Stimulated activated naive CD8-positive, alpha-beta T cell treated with anti-CD3 and anti-CD28 coated beads, Interleukin-15, amount 100 ng/mL, for 72 hours (primary cell): ENCODE measurements at regions not wholly inside any gene's neighbourhood (a gene's known extent, or its start where the extent isn't known, plus 50 kb on each side); places are given as distances from the start of the nearest gene placed in this dataset.

Experiments
- ATAC-seq: fragments of 150-1000 bp; cut with Tn5 transposase; 2 replicates; pipeline ENCODE4 v1.10.0; 2021; ENCODE audit warnings: mild to moderate bottlenecking, moderate library complexity
- DNase-seq, 2 donors: peaks; one replicate each; pipeline ENCODE4 v3.0.0; 2021 to 2022
- H3K27ac Mint-ChIP-seq, 2 donors: one replicate each; pipeline ENCODE4 v1.8.0; 2022; ENCODE audit warnings: mild to moderate bottlenecking in 2 of 2, mixed read lengths in 2 of 2, moderate library complexity in 2 of 2
- H3K27me3 Mint-ChIP-seq: one replicate; pipeline ENCODE4 v1.8.0; 2022; ENCODE audit warnings: mixed read lengths
- H3K4me1 Mint-ChIP-seq: one replicate; pipeline ENCODE4 v1.8.0; 2022; ENCODE audit warnings: mild to moderate bottlenecking, mixed read lengths
- H3K4me3 Mint-ChIP-seq, 2 donors: one replicate each; pipeline ENCODE4 v1.8.0; 2022; ENCODE audit warnings: mild to moderate bottlenecking in 2 of 2, mixed read lengths in 2 of 2, moderate library complexity in 1 of 2
- H3K9me3 Mint-ChIP-seq, 2 donors: one replicate each; pipeline ENCODE4 v1.8.0; 2022; ENCODE audit warnings: mixed read lengths in 2 of 2

- DNase-seq (no peak), ATAC-seq (no peak)
- peaks cover 10% of the 10 kb centered on the region for H3K27me3 Mint-ChIP-seq
- H3K4me3 Mint-ChIP-seq = no peak overlapping the region
- peaks cover 16 to 28% of the 10 kb centered on the region in 2 donors for H3K9me3 Mint-ChIP-seq
- no peak overlapping the region for H3K27ac Mint-ChIP-seq
- H3K4me1 Mint-ChIP-seq = no peaks in the 10 kb centered on the region
Measured at GRCh38 chr16:54605536-54606066, 319.0 kb upstream of the IRX3 start.

DNA sequence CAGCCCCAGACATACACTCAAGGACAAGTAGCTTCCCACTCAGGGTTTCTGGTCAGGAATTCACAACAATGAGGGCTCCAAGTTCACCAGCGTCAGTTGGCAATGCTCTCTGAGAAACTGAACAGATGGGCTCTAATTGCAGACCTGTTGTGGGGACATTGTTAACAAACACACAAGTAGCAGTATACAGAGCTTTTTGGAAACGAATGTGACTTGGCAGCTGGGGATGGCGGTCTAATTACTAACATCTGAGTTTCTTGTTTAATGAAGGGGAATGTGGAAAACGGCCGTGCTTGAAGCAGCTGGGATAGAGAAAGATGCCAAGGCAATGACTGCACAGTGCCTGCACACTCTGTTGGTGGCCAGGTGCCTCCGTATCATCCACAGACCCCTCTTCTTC is 316.1 kb upstream of the IRX3 start:
- H3K27me3 Mint-ChIP-seq = peaks cover 14% of the 10 kb centered on the region
- DNase-seq (no peak), ATAC-seq (no peak)
- peaks cover 20 to 51% of the 10 kb centered on the region in 2 donors for H3K9me3 Mint-ChIP-seq
- H3K4me3 Mint-ChIP-seq = no peak overlapping the region
- H3K27ac Mint-ChIP-seq = no peak overlapping the region
- no peaks in the 10 kb centered on the region for H3K4me1 Mint-ChIP-seq

DNA sequence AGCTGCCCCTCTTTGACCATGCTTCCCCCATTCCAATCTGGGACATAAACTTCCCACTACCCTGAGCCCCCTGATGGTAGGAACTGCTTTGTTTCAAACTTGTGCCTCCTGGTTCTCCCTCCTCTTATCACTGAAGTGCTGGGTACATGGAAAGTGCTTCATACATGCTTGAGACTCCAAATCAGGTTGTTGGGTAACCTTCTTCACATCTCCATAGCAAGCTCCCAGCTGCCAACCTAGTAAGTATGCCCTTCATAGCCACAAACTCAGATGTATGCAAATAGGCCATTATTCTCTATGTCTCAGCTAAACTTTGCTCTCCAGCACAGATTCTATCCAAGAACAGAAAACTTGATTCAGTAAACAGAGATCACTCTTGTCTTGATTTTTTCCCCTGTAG is 310.6 kb upstream of the IRX3 start:
- ATAC-seq (no peak), DNase-seq (no peak)
- H3K27me3 Mint-ChIP-seq = peaks cover 39% of the 10 kb centered on the region
- no peaks in the 10 kb centered on the region for H3K4me1 Mint-ChIP-seq
- H3K9me3 Mint-ChIP-seq = peaks cover 8 to 31% of the 10 kb centered on the region in 2 donors
- H3K4me3 Mint-ChIP-seq = no peak overlapping the region
- no peak overlapping the region for H3K27ac Mint-ChIP-seq

DNA sequence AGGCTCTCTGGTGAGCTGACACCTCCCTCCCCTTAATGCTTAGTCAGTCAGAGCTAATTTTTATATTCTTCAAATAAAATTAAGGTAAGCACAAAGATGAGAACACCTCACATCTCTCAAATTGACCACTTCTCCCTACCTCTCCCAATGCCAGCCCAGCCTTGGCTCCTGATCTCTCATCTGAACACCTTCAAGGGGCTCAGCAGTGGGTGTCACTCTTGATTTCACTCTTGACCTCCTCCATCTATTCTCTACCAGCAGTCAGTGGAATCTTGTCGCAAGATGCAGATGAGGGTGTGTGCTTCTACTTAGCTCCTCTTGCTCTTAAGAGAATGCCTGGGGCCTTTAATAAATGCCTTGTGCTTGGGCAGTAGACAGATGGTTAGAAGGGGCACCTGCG is 309.0 kb upstream of the IRX3 start:
- peaks cover 4 to 28% of the 10 kb centered on the region in 2 donors for H3K9me3 Mint-ChIP-seq
- peak overlapping the region in 1 of 2 donors; percentile 62 for H3K27ac Mint-ChIP-seq
- DNase-seq (no peak), ATAC-seq (no peak)
- H3K4me3 Mint-ChIP-seq = no peak overlapping the region
- H3K27me3 Mint-ChIP-seq = peaks cover 43% of the 10 kb centered on the region
- no peaks in the 10 kb centered on the region for H3K4me1 Mint-ChIP-seq

GRCh38 chr16:54594601-54595391 is 308.2 kb upstream of the IRX3 start:
- Mint-ChIP-seq H3K27me3 (peaks cover 43% of the 10 kb centered on the region), H3K4me1 (no peaks in the 10 kb centered on the region), H3K9me3 (peaks cover under 1 to 23% of the 10 kb centered on the region in 2 donors), H3K27ac (no peak overlapping the region), H3K4me3 (no peak overlapping the region)
- ATAC-seq (no peak), DNase-seq (no peak)

- no peak for ATAC-seq
Measured at GRCh38 chr16:54591816-54592246, 305.2 kb upstream of the IRX3 start.

DNA sequence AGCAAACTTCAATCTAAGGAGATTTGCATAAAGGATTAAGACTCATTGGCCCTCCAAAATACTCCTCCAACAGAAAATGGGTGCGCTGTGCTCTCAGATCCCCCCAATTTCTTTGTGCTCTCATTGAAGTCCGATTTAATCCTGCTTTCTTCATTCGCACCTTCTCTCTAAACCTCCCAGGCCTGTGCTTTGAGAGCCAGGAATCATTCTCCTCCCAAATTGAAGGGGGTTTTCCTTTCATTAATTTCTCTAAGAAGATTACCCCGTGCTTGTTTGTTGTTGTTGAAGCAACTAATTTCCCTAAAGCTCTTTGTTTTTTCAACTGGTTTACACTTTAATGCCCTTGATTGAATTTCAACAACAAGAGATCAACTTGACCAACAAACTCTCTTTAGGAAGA is 304.2 kb upstream of the IRX3 start:
- no peak for DNase-seq
- no peak overlapping the region for H3K4me3 Mint-ChIP-seq
- peaks cover 7 to 13% of the 10 kb centered on the region in 2 donors for H3K9me3 Mint-ChIP-seq
- H3K4me1 Mint-ChIP-seq = no peaks in the 10 kb centered on the region
- no peak for ATAC-seq
- H3K27me3 Mint-ChIP-seq = peaks cover 42% of the 10 kb centered on the region
- H3K27ac Mint-ChIP-seq = no peak overlapping the region

More at GRCh38 chr16:54591816-54592246, 305.2 kb upstream of the IRX3 start:
- H3K4me3 Mint-ChIP-seq = no peak overlapping the region
- H3K4me1 Mint-ChIP-seq = no peaks in the 10 kb centered on the region
- no peak overlapping the region for H3K27ac Mint-ChIP-seq
- H3K9me3 Mint-ChIP-seq = peaks cover 7 to 13% of the 10 kb centered on the region in 2 donors
- peaks cover 50% of the 10 kb centered on the region for H3K27me3 Mint-ChIP-seq
- DNase-seq = no peak

DNA sequence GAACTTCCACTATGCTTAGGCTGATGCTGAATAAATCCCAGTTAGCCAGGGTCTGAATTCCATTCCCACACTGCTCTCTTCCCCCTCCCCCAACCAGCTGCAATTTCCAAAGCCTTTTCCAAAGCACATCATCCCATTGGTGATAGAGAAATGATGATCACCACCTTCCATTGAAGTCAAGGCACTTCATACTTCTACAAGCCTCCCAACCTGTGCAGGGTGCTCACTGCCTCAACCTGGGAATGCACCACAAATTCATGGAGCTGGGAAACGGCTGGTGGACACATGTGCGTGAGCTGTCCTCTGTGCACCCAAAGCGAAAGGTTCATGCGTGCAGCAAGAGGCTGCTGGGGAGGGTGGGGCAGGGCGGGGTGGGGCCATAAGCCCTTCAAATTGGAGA is 302.7 kb upstream of the IRX3 start:
- no peak overlapping the region for H3K4me3 Mint-ChIP-seq
- no peak for DNase-seq
- H3K4me1 Mint-ChIP-seq = no peaks in the 10 kb centered on the region
- ATAC-seq = no peak
- H3K9me3 Mint-ChIP-seq = peaks cover 7 to 13% of the 10 kb centered on the region in 2 donors
- H3K27ac Mint-ChIP-seq = no peak overlapping the region
- H3K27me3 Mint-ChIP-seq = peaks cover 40% of the 10 kb centered on the region

- Mint-ChIP-seq H3K27me3 (peaks cover 33% of the 10 kb centered on the region), H3K9me3 (peaks cover 7 to 13% of the 10 kb centered on the region in 2 donors), H3K4me1 (no peaks in the 10 kb centered on the region), H3K27ac (peak overlapping the region in 1 of 2 donors; percentile 10), H3K4me3 (no peak overlapping the region)
- ATAC-seq (no peak), DNase-seq (no peak)
Measured at GRCh38 chr16:54588026-54588425, 301.4 kb upstream of the IRX3 start.

DNA sequence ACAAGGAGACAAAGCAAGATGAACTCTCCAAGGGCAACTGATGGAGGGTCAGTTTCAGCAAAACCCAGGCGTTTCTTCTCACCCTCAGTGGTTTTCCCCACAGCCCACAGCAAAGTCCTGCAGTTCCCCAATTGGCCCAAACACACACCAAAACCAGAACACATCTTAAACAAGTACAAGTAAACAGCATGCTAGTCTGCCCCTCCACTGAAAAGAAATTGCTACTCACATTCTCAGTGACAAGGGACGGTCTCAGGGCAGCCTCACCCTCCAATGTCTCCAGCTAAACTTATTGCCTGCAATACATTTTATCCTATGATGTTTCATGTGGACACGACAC is 300.6 kb upstream of the IRX3 start:
- ATAC-seq (no peak), DNase-seq (no peak)
- Mint-ChIP-seq H3K4me1 (no peaks in the 10 kb centered on the region), H3K27me3 (peaks cover 33% of the 10 kb centered on the region), H3K27ac (no peak overlapping the region), H3K4me3 (no peak overlapping the region), H3K9me3 (peaks cover 7 to 13% of the 10 kb centered on the region in 2 donors)

- Mint-ChIP-seq H3K27ac (no peak overlapping the region), H3K27me3 (peaks cover 33% of the 10 kb centered on the region), H3K4me1 (no peaks in the 10 kb centered on the region), H3K4me3 (no peak overlapping the region), H3K9me3 (peaks cover 7 to 13% of the 10 kb centered on the region in 2 donors)
- no peak for DNase-seq
- no peak for ATAC-seq
Measured at GRCh38 chr16:54586474-54587175, 300.0 kb upstream of the IRX3 start.

- H3K27ac Mint-ChIP-seq = no peak overlapping the region
Measured at GRCh38 chr16:54585998-54586340, 299.4 kb upstream of the IRX3 start.

DNA sequence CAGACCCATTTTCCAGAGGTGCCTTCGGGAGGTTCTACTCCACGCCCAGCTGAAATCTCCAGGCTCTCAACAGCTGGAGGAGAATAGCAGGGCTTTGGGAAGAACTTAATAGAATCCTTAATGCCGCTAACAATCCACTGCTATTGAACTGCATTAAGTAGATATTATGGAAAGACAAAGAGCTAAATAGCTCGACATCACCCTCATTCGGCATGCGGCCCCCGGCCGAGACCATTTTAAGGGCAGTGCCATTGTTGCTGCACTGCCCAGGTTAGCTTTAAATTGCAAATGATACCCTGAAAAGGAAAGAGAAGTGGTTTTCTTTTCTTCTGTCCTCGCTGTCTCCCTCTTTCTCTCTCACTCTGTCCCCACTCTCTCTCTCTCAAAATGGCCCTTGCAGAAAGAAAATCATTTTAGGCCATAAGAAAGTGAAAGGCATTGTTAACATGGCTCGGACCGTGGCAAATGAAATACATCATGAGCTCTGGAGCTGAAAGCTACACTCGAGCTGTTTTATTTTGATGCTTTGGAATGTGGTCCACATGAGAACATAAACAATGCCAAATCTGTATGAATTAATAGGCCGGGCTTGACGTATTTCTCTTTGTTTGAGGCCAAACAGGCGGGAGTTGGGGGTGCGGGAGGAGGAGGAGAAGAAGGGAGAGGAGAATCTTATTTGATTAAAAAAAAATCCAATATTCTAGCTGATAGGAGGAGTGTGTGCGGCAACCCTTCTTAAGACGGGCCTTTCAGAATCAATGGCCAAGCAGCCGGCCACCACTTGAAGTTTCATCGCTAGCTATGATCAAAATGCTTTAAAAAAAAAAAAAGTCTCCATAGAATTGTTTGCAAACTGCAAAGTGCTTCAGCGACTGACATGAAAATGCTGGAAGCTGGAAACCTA is 298.8 kb upstream of the IRX3 start:
- no peaks in the 10 kb centered on the region for H3K4me1 Mint-ChIP-seq
- no peak overlapping the region for H3K4me3 Mint-ChIP-seq
- H3K9me3 Mint-ChIP-seq = peaks cover 7 to 13% of the 10 kb centered on the region in 2 donors
- H3K27me3 Mint-ChIP-seq = peaks cover 26% of the 10 kb centered on the region
- DNase-seq (no peak), ATAC-seq (no peak)
- no peak overlapping the region for H3K27ac Mint-ChIP-seq

More at GRCh38 chr16:54585998-54586340, 299.4 kb upstream of the IRX3 start:
- no peaks in the 10 kb centered on the region for H3K4me1 Mint-ChIP-seq
- peaks cover 7 to 13% of the 10 kb centered on the region in 2 donors for H3K9me3 Mint-ChIP-seq
- H3K27me3 Mint-ChIP-seq = peaks cover 30% of the 10 kb centered on the region
- ATAC-seq (no peak), DNase-seq (no peak)
- no peak overlapping the region for H3K4me3 Mint-ChIP-seq

DNA sequence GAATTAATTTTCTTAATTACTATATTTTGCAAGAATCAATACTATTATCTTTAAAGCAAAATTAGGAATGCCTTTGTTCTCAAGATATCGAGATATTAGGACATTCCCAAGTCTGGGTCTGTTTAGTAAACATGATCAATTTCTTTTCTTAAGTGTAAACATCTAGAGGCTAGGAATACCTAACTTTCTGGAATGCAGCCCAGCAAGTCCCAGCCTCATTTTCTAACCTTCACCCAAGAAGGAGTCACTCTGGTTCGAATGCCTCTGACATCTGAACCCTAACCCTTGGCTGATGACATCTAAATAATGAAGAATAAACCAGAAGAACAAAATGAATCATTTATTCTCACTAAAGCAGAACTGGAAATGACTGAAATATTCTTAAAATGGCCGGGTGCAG is 297.5 kb upstream of the IRX3 start:
- H3K27me3 Mint-ChIP-seq = peaks cover 25% of the 10 kb centered on the region
- no peak overlapping the region for H3K27ac Mint-ChIP-seq
- H3K4me3 Mint-ChIP-seq = no peak overlapping the region
- H3K9me3 Mint-ChIP-seq = peaks cover 7 to 13% of the 10 kb centered on the region in 2 donors
- DNase-seq = no peak
- no peak for ATAC-seq
- H3K4me1 Mint-ChIP-seq = no peaks in the 10 kb centered on the region

- Mint-ChIP-seq H3K4me1 (no peaks in the 10 kb centered on the region), H3K9me3 (no peaks in the 10 kb centered on the region), H3K4me3 (no peak overlapping the region), H3K27me3 (peaks cover 26% of the 10 kb centered on the region), H3K27ac (no peak overlapping the region)
- ATAC-seq (no peak), DNase-seq (no peak)
Measured at GRCh38 chr16:54582631-54583250, 296.2 kb upstream of the IRX3 start.
